ENCODE measurements at regions not wholly inside any gene's neighbourhood (a gene's known extent, or its start where the extent isn't known, plus 50 kb on each side); places are given as distances from the start of the nearest gene placed in this dataset.

GRCh38 chr6:112539355-112539754, 192.2 kb downstream of the RFPL4B start:
- no peak for TF ChIP-seq POLR2AphosphoS5 (IDR thresholded peaks at IDR 0.05; ENCODE audit: low read depth, low read length)
- no peak for TF ChIP-seq FOXP2 (optimal IDR thresholded peaks at IDR 0.05; ENCODE audit: borderline replicate concordance, extremely low read depth, extremely low read length, insufficient read depth)
- no peak for TF ChIP-seq REST (IDR thresholded peaks at IDR 0.05; ENCODE audit: insufficient read depth in 1 of 2, low read depth in 2 of 2, low read length in 2 of 2)
- no peak for TF ChIP-seq TAF1 (IDR thresholded peaks at IDR 0.05; ENCODE audit: borderline replicate concordance, insufficient read depth, low read length)
- TF ChIP-seq SIN3A (IDR thresholded peaks at IDR 0.05; ENCODE audit: borderline replicate concordance, insufficient read depth, low read length) = no peak

- TF ChIP-seq REST (IDR thresholded peaks at IDR 0.05; ENCODE audit: insufficient read depth in 1 of 2, low read depth in 2 of 2, low read length in 2 of 2) = no peak
- TF ChIP-seq SIN3A (IDR thresholded peaks at IDR 0.05; ENCODE audit: borderline replicate concordance, insufficient read depth, low read length) = no peak
- TF ChIP-seq TAF1 (IDR thresholded peaks at IDR 0.05; ENCODE audit: borderline replicate concordance, insufficient read depth, low read length) = no peak
- TF ChIP-seq FOXP2 (optimal IDR thresholded peaks at IDR 0.05; ENCODE audit: borderline replicate concordance, extremely low read depth, extremely low read length, insufficient read depth) = no peak
- TF ChIP-seq POLR2AphosphoS5 (IDR thresholded peaks at IDR 0.05; ENCODE audit: low read depth, low read length) = no peak
Observed at GRCh38 chr6:112549749-112550148, 202.6 kb downstream of the RFPL4B start.

- no peak for TF ChIP-seq POLR2AphosphoS5 (IDR thresholded peaks at IDR 0.05; ENCODE audit: low read depth, low read length)
- no peak for TF ChIP-seq REST (IDR thresholded peaks at IDR 0.05; ENCODE audit: insufficient read depth in 1 of 2, low read depth in 2 of 2, low read length in 2 of 2)
- no peak for TF ChIP-seq SIN3A (IDR thresholded peaks at IDR 0.05; ENCODE audit: borderline replicate concordance, insufficient read depth, low read length)
- no peak for TF ChIP-seq FOXP2 (optimal IDR thresholded peaks at IDR 0.05; ENCODE audit: borderline replicate concordance, extremely low read depth, extremely low read length, insufficient read depth)
- no peak for TF ChIP-seq TAF1 (IDR thresholded peaks at IDR 0.05; ENCODE audit: borderline replicate concordance, insufficient read depth, low read length)
Observed at GRCh38 chr6:112557435-112557834, 210.3 kb downstream of the RFPL4B start.

GRCh38 chr6:112557961-112558360, 210.8 kb downstream of the RFPL4B start:
- TF ChIP-seq SIN3A (IDR thresholded peaks at IDR 0.05; ENCODE audit: borderline replicate concordance, insufficient read depth, low read length) = no peak
- no peak for TF ChIP-seq POLR2AphosphoS5 (IDR thresholded peaks at IDR 0.05; ENCODE audit: low read depth, low read length)
- TF ChIP-seq FOXP2 (optimal IDR thresholded peaks at IDR 0.05; ENCODE audit: borderline replicate concordance, extremely low read depth, extremely low read length, insufficient read depth) = no peak
- TF ChIP-seq TAF1 (IDR thresholded peaks at IDR 0.05; ENCODE audit: borderline replicate concordance, insufficient read depth, low read length) = no peak
- no peak for TF ChIP-seq REST (IDR thresholded peaks at IDR 0.05; ENCODE audit: insufficient read depth in 1 of 2, low read depth in 2 of 2, low read length in 2 of 2)

- no peak for TF ChIP-seq TAF1 (IDR thresholded peaks at IDR 0.05; ENCODE audit: borderline replicate concordance, insufficient read depth, low read length)
Observed at GRCh38 chr6:112560651-112561050, 213.5 kb downstream of the RFPL4B start.
